NT2/D1 (cell line): ENCODE measurements at regions not wholly inside any gene's neighbourhood (a gene's known extent, or its start where the extent isn't known, plus 50 kb on each side); places are given as distances from the start of the nearest gene placed in this dataset.

Experiments used
- DNase-seq: peaks from one replicate; pipeline ENCODE4 v3.0.0-alpha.2; 2011; ENCODE audit warnings: low read depth, low spot score
- H3K27me3 ChIP-seq: 2 replicates; pipeline ENCODE4 v1.6.0; 2011; ENCODE audit warnings: mild to moderate bottlenecking; ENCODE audit not compliant: insufficient read length, insufficient read depth
- H3K36me3 ChIP-seq: 2 replicates; pipeline ENCODE4 v1.6.1; 2011; ENCODE audit warnings: mild to moderate bottlenecking, low read length, mixed read lengths; ENCODE audit not compliant: insufficient read depth, insufficient read length
- H3K4me1 ChIP-seq: 2 replicates; pipeline ENCODE4 v1.5.1; 2011; ENCODE audit not compliant: insufficient read depth, insufficient read length
- H3K4me3 ChIP-seq: 2 replicates; pipeline ENCODE4 v1.5.1; 2011; ENCODE audit warnings: low read depth; ENCODE audit not compliant: insufficient read length
- H3K9ac ChIP-seq: 2 replicates; pipeline ENCODE4 v1.6.0; 2011; ENCODE audit warnings: low read depth; ENCODE audit not compliant: insufficient read length
- H3K9me3 ChIP-seq: 2 replicates; pipeline ENCODE4 v1.5.1; 2011; ENCODE audit warnings: mild to moderate bottlenecking, low read length; ENCODE audit not compliant: insufficient read depth
- SUZ12 ChIP-seq: IDR thresholded peaks from 2 replicates; pipeline ENCODE4 v1.6.1; 2011; ENCODE audit not compliant: insufficient read length, insufficient read depth; ENCODE audit errors: extremely low read depth
- YY1 ChIP-seq: IDR thresholded peaks from 2 replicates; pipeline ENCODE4 v1.6.1; 2011; ENCODE audit not compliant: insufficient read length, insufficient read depth
- ZNF274 ChIP-seq: IDR thresholded peaks from 2 replicates; pipeline ENCODE4 v1.6.1; 2011; ENCODE audit warnings: mild to moderate bottlenecking, low read depth, low read length

- no peaks in the 10 kb centered on the region for H3K9me3 ChIP-seq
- no peak for DNase-seq
- H3K4me3 ChIP-seq, result no peak overlapping the region
- H3K27me3 ChIP-seq, result no peaks in the 10 kb centered on the region
- no peaks in the 10 kb centered on the region for H3K4me1 ChIP-seq
- TF ChIP-seq ZNF274, result no peak
- TF ChIP-seq YY1, result no peak
- TF ChIP-seq SUZ12, result no peak
- H3K9ac ChIP-seq, result no peak overlapping the region
- H3K36me3 ChIP-seq, result no peaks in the 10 kb centered on the region
Observed at GRCh38 chr15:36301947-36302346, 277.5 kb upstream of the CDIN1 start.

- Histone ChIP-seq H3K9me3 (no peaks in the 10 kb centered on the region), H3K27me3 (no peaks in the 10 kb centered on the region), H3K4me3 (no peak overlapping the region), H3K4me1 (no peaks in the 10 kb centered on the region), H3K9ac (no peak overlapping the region), H3K36me3 (no peaks in the 10 kb centered on the region)
- DNase-seq, result no peak
- TF ChIP-seq ZNF274 (no peak), YY1 (no peak), SUZ12 (no peak)
Observed at GRCh38 chr15:36313021-36313420, 266.4 kb upstream of the CDIN1 start.

GRCh38 chr15:36313736-36314280, 265.6 kb upstream of the CDIN1 start:
- H3K4me1 ChIP-seq, result no peaks in the 10 kb centered on the region
- no peak for DNase-seq
- H3K9ac ChIP-seq, result no peak overlapping the region
- no peaks in the 10 kb centered on the region for H3K27me3 ChIP-seq
- no peaks in the 10 kb centered on the region for H3K36me3 ChIP-seq
- TF ChIP-seq YY1, result no peak
- TF ChIP-seq SUZ12, result no peak
- H3K9me3 ChIP-seq, result no peaks in the 10 kb centered on the region
- H3K4me3 ChIP-seq, result no peak overlapping the region

GRCh38 chr15:36315649-36316048, 263.8 kb upstream of the CDIN1 start:
- Histone ChIP-seq H3K27me3 (no peaks in the 10 kb centered on the region), H3K36me3 (no peaks in the 10 kb centered on the region), H3K9me3 (no peaks in the 10 kb centered on the region), H3K4me3 (no peak overlapping the region), H3K9ac (no peak overlapping the region), H3K4me1 (no peaks in the 10 kb centered on the region)
- no peak for DNase-seq
- TF ChIP-seq ZNF274 (no peak), SUZ12 (no peak)

GRCh38 chr15:36323615-36324014, 255.8 kb upstream of the CDIN1 start:
- Histone ChIP-seq H3K9ac (no peak overlapping the region), H3K4me1 (no peaks in the 10 kb centered on the region), H3K9me3 (no peaks in the 10 kb centered on the region), H3K27me3 (no peaks in the 10 kb centered on the region), H3K4me3 (no peak overlapping the region), H3K36me3 (no peaks in the 10 kb centered on the region)
- DNase-seq, result no peak
- TF ChIP-seq YY1 (no peak), SUZ12 (no peak), ZNF274 (no peak)

- no peaks in the 10 kb centered on the region for H3K36me3 ChIP-seq
- H3K9ac ChIP-seq, result no peak overlapping the region
- TF ChIP-seq ZNF274, result no peak
- no peak for TF ChIP-seq YY1
- no peaks in the 10 kb centered on the region for H3K27me3 ChIP-seq
- H3K4me1 ChIP-seq, result no peaks in the 10 kb centered on the region
- H3K9me3 ChIP-seq, result no peaks in the 10 kb centered on the region
- DNase-seq, result no peak
- H3K4me3 ChIP-seq, result no peak overlapping the region
Observed at GRCh38 chr15:36325206-36325605, 254.2 kb upstream of the CDIN1 start.

- no peaks in the 10 kb centered on the region for H3K36me3 ChIP-seq
- H3K4me1 ChIP-seq, result no peaks in the 10 kb centered on the region
- no peaks in the 10 kb centered on the region for H3K27me3 ChIP-seq
- no peak overlapping the region for H3K4me3 ChIP-seq
- no peak for DNase-seq
- no peak overlapping the region for H3K9ac ChIP-seq
- H3K9me3 ChIP-seq, result no peaks in the 10 kb centered on the region
- TF ChIP-seq YY1 (no peak), ZNF274 (no peak), SUZ12 (no peak)
Observed at GRCh38 chr15:36329592-36329991, 249.8 kb upstream of the CDIN1 start.

GRCh38 chr15:36330598-36330997, 248.8 kb upstream of the CDIN1 start:
- Histone ChIP-seq H3K9ac (no peak overlapping the region), H3K4me3 (no peak overlapping the region), H3K36me3 (no peaks in the 10 kb centered on the region), H3K4me1 (no peaks in the 10 kb centered on the region), H3K9me3 (no peaks in the 10 kb centered on the region), H3K27me3 (no peaks in the 10 kb centered on the region)
- TF ChIP-seq SUZ12 (no peak), ZNF274 (no peak), YY1 (no peak)
- DNase-seq, result no peak
